Loucy (cell line): ENCODE measurements at regions not wholly inside any gene's neighbourhood (a gene's known extent, or its start where the extent isn't known, plus 50 kb on each side); places are given as distances from the start of the nearest gene placed in this dataset.

Experiments used
- H2AFZ ChIP-seq: fragments of 200-600 bp; sonication (generic); 2 replicates; pipeline ENCODE4 v1.6.0; 2016; ENCODE audit warnings: antibody characterized with exemption, mild to moderate bottlenecking, low read length, moderate library complexity
- H3F3A ChIP-seq: fragments of 200-600 bp; 2 replicates; pipeline ENCODE4 v1.6.0; 2016; ENCODE audit warnings: antibody characterized with exemption, low read depth, mild to moderate bottlenecking
- H3K27me3 ChIP-seq: fragments of 200-600 bp; sonication (generic); 2 replicates; pipeline ENCODE4 v1.6.1; 2014; ENCODE audit warnings: low read length, mild to moderate bottlenecking; ENCODE audit not compliant: insufficient read depth, poor library complexity, severe bottlenecking
- H3K36me3 ChIP-seq: fragments of 200-600 bp; sonication (generic); 2 replicates; pipeline ENCODE4 v1.6.1; 2016; ENCODE audit warnings: low read length; ENCODE audit not compliant: insufficient read depth
- H3K4me1 ChIP-seq: fragments of 200-600 bp; sonication (generic); 2 replicates; pipeline ENCODE4 v1.5.1; 2014; ENCODE audit warnings: low read length, mild to moderate bottlenecking; ENCODE audit not compliant: insufficient read depth, poor library complexity, severe bottlenecking
- H3K4me2 ChIP-seq: fragments of 200-600 bp; sonication (generic); 2 replicates; pipeline ENCODE4 v1.6.0; 2014; ENCODE audit warnings: antibody characterized with exemption, low read length, low read depth, mild to moderate bottlenecking; ENCODE audit not compliant: poor library complexity, severe bottlenecking
- H3K4me3 ChIP-seq: fragments of 200-600 bp; sonication (generic); 2 replicates; pipeline ENCODE4 v1.5.1; 2014; ENCODE audit warnings: low read length, mild to moderate bottlenecking, mixed read lengths; ENCODE audit not compliant: poor library complexity, severe bottlenecking
- H3K79me2 ChIP-seq: fragments of 200-600 bp; sonication (generic); 2 replicates; pipeline ENCODE4 v1.6.1; 2014; ENCODE audit warnings: low read length; ENCODE audit not compliant: insufficient read depth
- H3K9ac ChIP-seq: fragments of 200-600 bp; sonication (generic); 2 replicates; pipeline ENCODE4 v1.6.0; 2014; ENCODE audit warnings: mild to moderate bottlenecking, low read depth, low read length, moderate library complexity; ENCODE audit not compliant: poor library complexity, severe bottlenecking
- H3K9me2 ChIP-seq: fragments of 200-600 bp; sonication (generic); replicated peaks from 2 replicates; pipeline ENCODE4 v1.6.1; 2016; ENCODE audit warnings: low read depth, low read length, mixed read lengths
- H3K9me3 ChIP-seq: fragments of 200-600 bp; sonication (generic); 2 replicates; pipeline ENCODE4 v1.6.1; 2014; ENCODE audit warnings: mild to moderate bottlenecking, antibody characterized with exemption, low read length, low read depth; ENCODE audit not compliant: insufficient read depth
- H4K20me1 ChIP-seq: fragments of 200-600 bp; sonication (generic); 2 replicates; pipeline ENCODE4 v1.6.0; 2014; ENCODE audit warnings: antibody characterized with exemption, low read length, mild to moderate bottlenecking; ENCODE audit not compliant: insufficient read depth, poor library complexity, severe bottlenecking
- EZH2phosphoT487 ChIP-seq: fragments of 200-600 bp; IDR thresholded peaks from 2 replicates; pipeline ENCODE4 v1.6.1; 2018; ENCODE audit warnings: antibody characterized with exemption, mild to moderate bottlenecking, moderate library complexity, borderline replicate concordance
- TF ChIP-seq, protein P1 (sequence below): fragments of 200-600 bp; sonication (generic); conservative IDR thresholded peaks from 2 replicates; pipeline ENCODE4 v1.5.1; 2014; ENCODE audit warnings: mild to moderate bottlenecking, antibody characterized with exemption, low read length

GRCh38 chr4:103410386-103410785, 212.2 kb upstream of the CENPE start:
- Histone ChIP-seq H3K27me3 (no peaks in the 10 kb centered on the region), H3K9ac (no peak overlapping the region), H3K4me3 (no peak overlapping the region), H3K79me2 (no peaks in the 10 kb centered on the region), H2AFZ (no peak overlapping the region), H3K9me2 (no peaks in the 10 kb centered on the region), H3K9me3 (no peaks in the 10 kb centered on the region), H3K36me3 (no peaks in the 10 kb centered on the region), H3K4me2 (no peak overlapping the region), H3F3A (no peaks in the 10 kb centered on the region), H3K4me1 (no peaks in the 10 kb centered on the region), H4K20me1 (no peaks in the 10 kb centered on the region)
- TF ChIP-seq, protein P1, sequence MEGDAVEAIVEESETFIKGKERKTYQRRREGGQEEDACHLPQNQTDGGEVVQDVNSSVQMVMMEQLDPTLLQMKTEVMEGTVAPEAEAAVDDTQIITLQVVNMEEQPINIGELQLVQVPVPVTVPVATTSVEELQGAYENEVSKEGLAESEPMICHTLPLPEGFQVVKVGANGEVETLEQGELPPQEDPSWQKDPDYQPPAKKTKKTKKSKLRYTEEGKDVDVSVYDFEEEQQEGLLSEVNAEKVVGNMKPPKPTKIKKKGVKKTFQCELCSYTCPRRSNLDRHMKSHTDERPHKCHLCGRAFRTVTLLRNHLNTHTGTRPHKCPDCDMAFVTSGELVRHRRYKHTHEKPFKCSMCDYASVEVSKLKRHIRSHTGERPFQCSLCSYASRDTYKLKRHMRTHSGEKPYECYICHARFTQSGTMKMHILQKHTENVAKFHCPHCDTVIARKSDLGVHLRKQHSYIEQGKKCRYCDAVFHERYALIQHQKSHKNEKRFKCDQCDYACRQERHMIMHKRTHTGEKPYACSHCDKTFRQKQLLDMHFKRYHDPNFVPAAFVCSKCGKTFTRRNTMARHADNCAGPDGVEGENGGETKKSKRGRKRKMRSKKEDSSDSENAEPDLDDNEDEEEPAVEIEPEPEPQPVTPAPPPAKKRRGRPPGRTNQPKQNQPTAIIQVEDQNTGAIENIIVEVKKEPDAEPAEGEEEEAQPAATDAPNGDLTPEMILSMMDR, result no peak
- no peak for TF ChIP-seq EZH2phosphoT487

GRCh38 chr4:103405415-103405814, 207.3 kb upstream of the CENPE start:
- no peaks in the 10 kb centered on the region for H3K9me3 ChIP-seq
- no peak overlapping the region for H3K4me2 ChIP-seq
- H4K20me1 ChIP-seq, result no peaks in the 10 kb centered on the region
- no peaks in the 10 kb centered on the region for H3K79me2 ChIP-seq
- H3F3A ChIP-seq, result no peaks in the 10 kb centered on the region
- H3K4me3 ChIP-seq, result no peak overlapping the region
- H3K4me1 ChIP-seq, result no peaks in the 10 kb centered on the region
- TF ChIP-seq, protein P1, result no peak
- TF ChIP-seq EZH2phosphoT487, result no peak
- H3K27me3 ChIP-seq, result no peaks in the 10 kb centered on the region
- H3K9ac ChIP-seq, result no peak overlapping the region
- no peaks in the 10 kb centered on the region for H3K36me3 ChIP-seq
- H2AFZ ChIP-seq, result no peak overlapping the region
- H3K9me2 ChIP-seq, result no peaks in the 10 kb centered on the region

DNA sequence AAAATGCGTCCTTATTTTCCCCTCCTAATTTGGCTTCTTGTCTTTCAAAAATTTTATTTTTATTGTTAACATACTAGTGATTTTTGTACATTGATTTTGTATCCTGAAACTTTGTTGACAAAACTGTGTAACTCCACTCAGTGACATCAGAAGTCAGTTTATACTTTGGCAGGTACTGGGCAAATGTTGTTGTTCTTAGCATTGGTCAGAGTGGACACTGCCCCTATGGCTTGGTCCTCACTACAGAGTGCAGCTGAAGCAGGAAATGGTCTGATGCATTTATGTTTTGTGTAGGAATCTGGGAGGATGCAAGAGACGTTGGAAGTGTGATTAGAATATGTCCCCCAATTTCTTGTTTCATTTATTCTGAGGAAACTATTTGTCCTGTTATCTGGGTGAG, 205.5 kb upstream of the CENPE start:
- Histone ChIP-seq H2AFZ (no peak overlapping the region), H3K9me3 (no peaks in the 10 kb centered on the region), H3K4me2 (no peak overlapping the region), H3K9ac (no peak overlapping the region), H3K9me2 (no peaks in the 10 kb centered on the region), H3K27me3 (no peaks in the 10 kb centered on the region), H4K20me1 (no peaks in the 10 kb centered on the region), H3K79me2 (no peaks in the 10 kb centered on the region), H3K36me3 (no peaks in the 10 kb centered on the region), H3F3A (no peaks in the 10 kb centered on the region), H3K4me3 (no peak overlapping the region), H3K4me1 (no peaks in the 10 kb centered on the region)
- no peak for TF ChIP-seq EZH2phosphoT487
- TF ChIP-seq, protein P1, result no peak
